Naive thymus-derived CD8-positive, alpha-beta T cell (primary cell): ENCODE measurements at regions not wholly inside any gene's neighbourhood (a gene's known extent, or its start where the extent isn't known, plus 50 kb on each side); places are given as distances from the start of the nearest gene placed in this dataset.

Experiments used
- ATAC-seq, 2 donors: fragments of 150-1000 bp; cut with Tn5 transposase in 1 of 2; sonication (Bioruptor Pico), chemical (Tn5 transposase) in 1 of 2; 1 replicate in 1 of 2; 2 replicates in 1 of 2; pipeline ENCODE4 v1.10.0; 2021; ENCODE audit warnings: mild to moderate bottlenecking in 2 of 2, moderate library complexity in 2 of 2
- POLR2A ChIA-PET: fragments of 350-600 bp; sonication (Branson Sonifier 250); formaldehyde crosslinking; loops from one replicate; lab custom pipeline; 2021; ENCODE audit warnings: antibody characterized with exemption; lab: Charles Lee
- DNase-seq, 10 donors: peaks; one replicate each; pipeline versions ENCODE4 v3.0.0 to v3.0.0-alpha.2; 2020 to 2022
- H3K27ac Mint-ChIP-seq, 10 donors: one replicate each; pipeline ENCODE4 v1.8.0; 2020 to 2022; ENCODE audit warnings: mild to moderate bottlenecking in 10 of 10, mixed read lengths in 10 of 10, moderate library complexity in 4 of 10, inconsistent platforms in 1 of 10
- H3K27me3 Mint-ChIP-seq, 5 donors: one replicate each; pipeline ENCODE4 v1.8.0; 2021 to 2022; ENCODE audit warnings: mixed read lengths in 5 of 5
- H3K36me3 Mint-ChIP-seq, 3 donors: one replicate each; pipeline ENCODE4 v1.8.0; 2020 to 2022; ENCODE audit warnings: mixed read lengths in 3 of 3, mild to moderate bottlenecking in 2 of 3, inconsistent platforms in 1 of 3
- H3K4me1 Mint-ChIP-seq, 4 donors: one replicate each; pipeline ENCODE4 v1.8.0; 2021 to 2022; ENCODE audit warnings: mixed read lengths in 4 of 4
- H3K4me3 Mint-ChIP-seq, 10 donors: one replicate each; pipeline ENCODE4 v1.8.0; 2020 to 2022; ENCODE audit warnings: mild to moderate bottlenecking in 10 of 10, mixed read lengths in 10 of 10, moderate library complexity in 6 of 10, inconsistent platforms in 1 of 10
- H3K9me3 Mint-ChIP-seq, 9 donors: one replicate each; pipeline ENCODE4 v1.8.0; 2020 to 2022; ENCODE audit warnings: mixed read lengths in 9 of 9, mild to moderate bottlenecking in 3 of 9, inconsistent platforms in 1 of 9, moderate library complexity in 1 of 9

GRCh38 chr13:46992383-46992952 lies 95.6 kb upstream of the HTR2A start:
- H3K4me3 Mint-ChIP-seq, result no peak overlapping the region
- H3K27me3 Mint-ChIP-seq, result peaks cover 1 to 30% (median 10%) of the 10 kb centered on the region in 5 donors
- DNase-seq (no peak), ATAC-seq (no peak)
- POLR2A ChIA-PET, result no interaction called here
- H3K4me1 Mint-ChIP-seq, result peaks cover 0 to 8% (median 0%) of the 10 kb centered on the region in 4 donors
- H3K36me3 Mint-ChIP-seq, result no peaks in the 10 kb centered on the region
- H3K9me3 Mint-ChIP-seq, result no peaks in the 10 kb centered on the region
- H3K27ac Mint-ChIP-seq, result no peak overlapping the region

- Mint-ChIP-seq H3K9me3 (peaks cover 0 to 3% (median 0%) of the 10 kb centered on the region in 9 donors), H3K4me3 (peak overlapping the region in 1 of 10 donors; percentile 11), H3K27me3 (peaks cover 1 to 12% (median 4%) of the 10 kb centered on the region in 5 donors), H3K36me3 (no peaks in the 10 kb centered on the region), H3K27ac (no peak overlapping the region), H3K4me1 (peaks cover 2 to 22% (median 12%) of the 10 kb centered on the region in 4 donors)
- peak in 1 of 2 donors; percentile 35 for ATAC-seq
- DNase-seq, result no peak
- POLR2A ChIA-PET, result no interaction called here
Observed at GRCh38 chr13:46983881-46984280, 87.0 kb upstream of the HTR2A start.

- H3K4me3 Mint-ChIP-seq, result peak overlapping the region in 1 of 10 donors; percentile 36
- H3K9me3 Mint-ChIP-seq, result peaks cover 0 to 3% (median under 1%) of the 10 kb centered on the region in 9 donors
- DNase-seq, result peak in 1 of 10 donors; percentile 7
- POLR2A ChIA-PET, result no interaction called here
- H3K27ac Mint-ChIP-seq, result no peak overlapping the region
- H3K4me1 Mint-ChIP-seq, result peaks cover 2 to 22% (median 12%) of the 10 kb centered on the region in 4 donors
- peaks cover 0 to 6% (median 1%) of the 10 kb centered on the region in 5 donors for H3K27me3 Mint-ChIP-seq
- ATAC-seq, result peak; percentile 39 to 50
- H3K36me3 Mint-ChIP-seq, result peaks cover 0 to under 1% (median 0%) of the 10 kb centered on the region in 3 donors
Observed at GRCh38 chr13:46982856-46983582, 86.2 kb upstream of the HTR2A start.

GRCh38 chr13:46975173-46975572 lies 78.3 kb upstream of the HTR2A start:
- DNase-seq (no peak), ATAC-seq (no peak)
- Mint-ChIP-seq H3K36me3 (peaks cover 0 to 24% (median 0%) of the 10 kb centered on the region in 3 donors), H3K4me1 (no peaks in the 10 kb centered on the region), H3K27ac (no peak overlapping the region), H3K9me3 (peaks cover 12 to 49% (median 23%) of the 10 kb centered on the region in 9 donors), H3K27me3 (peaks cover 0 to 25% (median 3%) of the 10 kb centered on the region in 5 donors), H3K4me3 (no peak overlapping the region)
- POLR2A ChIA-PET, result no interaction called here

- peaks cover 1 to 11% (median 6%) of the 10 kb centered on the region in 5 donors for H3K27me3 Mint-ChIP-seq
- no peak overlapping the region for H3K27ac Mint-ChIP-seq
- POLR2A ChIA-PET, result no interaction called here
- peaks cover 0 to 9% (median 1%) of the 10 kb centered on the region in 9 donors for H3K9me3 Mint-ChIP-seq
- H3K4me3 Mint-ChIP-seq, result no peak overlapping the region
- peaks cover 0 to 5% (median 0%) of the 10 kb centered on the region in 4 donors for H3K4me1 Mint-ChIP-seq
- ATAC-seq, result no peak
- H3K36me3 Mint-ChIP-seq, result peaks cover 0 to 4% (median 0%) of the 10 kb centered on the region in 3 donors
- DNase-seq, result no peak
Observed at GRCh38 chr13:46968450-46968849, 71.6 kb upstream of the HTR2A start.

GRCh38 chr13:46964789-46965527 lies 68.1 kb upstream of the HTR2A start:
- H3K27ac Mint-ChIP-seq, result no peak overlapping the region
- peaks cover 0 to 4% (median 2%) of the 10 kb centered on the region in 5 donors for H3K27me3 Mint-ChIP-seq
- H3K4me3 Mint-ChIP-seq, result no peak overlapping the region
- POLR2A ChIA-PET, result no interaction called here
- ATAC-seq, result no peak
- H3K36me3 Mint-ChIP-seq, result no peaks in the 10 kb centered on the region
- DNase-seq, result no peak
- peaks cover 0 to 5% (median 0%) of the 10 kb centered on the region in 4 donors for H3K4me1 Mint-ChIP-seq
- H3K9me3 Mint-ChIP-seq, result peaks cover 0 to 1% (median 0%) of the 10 kb centered on the region in 9 donors

- POLR2A ChIA-PET, result no interaction called here
Observed at GRCh38 chr13:46963904-46964303, 67.1 kb upstream of the HTR2A start.

GRCh38 chr13:46962281-46962941 lies 65.6 kb upstream of the HTR2A start:
- DNase-seq, result no peak
- POLR2A ChIA-PET, result interaction anchor here (0.8 kb wide), 1 partner anchor 171 kb away, joined by 3 read pairs; no protein-coding TSS in a partner anchor
- Mint-ChIP-seq H3K27me3 (peaks cover 0 to 18% (median 1%) of the 10 kb centered on the region in 5 donors), H3K36me3 (no peaks in the 10 kb centered on the region), H3K9me3 (no peaks in the 10 kb centered on the region), H3K27ac (no peak overlapping the region), H3K4me3 (no peak overlapping the region), H3K4me1 (no peaks in the 10 kb centered on the region)
- ATAC-seq, result no peak

More at GRCh38 chr13:46963904-46964303, 67.1 kb upstream of the HTR2A start:
- no peaks in the 10 kb centered on the region for H3K36me3 Mint-ChIP-seq
- H3K4me3 Mint-ChIP-seq, result no peak overlapping the region
- H3K27ac Mint-ChIP-seq, result no peak overlapping the region
- no peaks in the 10 kb centered on the region for H3K9me3 Mint-ChIP-seq
- H3K4me1 Mint-ChIP-seq, result peaks cover 0 to 5% (median 0%) of the 10 kb centered on the region in 4 donors
- DNase-seq, result no peak
- H3K27me3 Mint-ChIP-seq, result peaks cover 0 to 7% (median 0%) of the 10 kb centered on the region in 5 donors
- ATAC-seq, result no peak

- no peaks in the 10 kb centered on the region for H3K9me3 Mint-ChIP-seq
- POLR2A ChIA-PET, result no interaction called here
- no peak overlapping the region for H3K4me3 Mint-ChIP-seq
- H3K27ac Mint-ChIP-seq, result no peak overlapping the region
- H3K4me1 Mint-ChIP-seq, result no peaks in the 10 kb centered on the region
- ATAC-seq (no peak), DNase-seq (no peak)
- H3K36me3 Mint-ChIP-seq, result no peaks in the 10 kb centered on the region
- H3K27me3 Mint-ChIP-seq, result peaks cover 0 to 18% (median 1%) of the 10 kb centered on the region in 5 donors
Observed at GRCh38 chr13:46961719-46962118, 64.9 kb upstream of the HTR2A start.

- H3K36me3 Mint-ChIP-seq, result no peaks in the 10 kb centered on the region
- peaks cover 0 to 11% (median 1%) of the 10 kb centered on the region in 5 donors for H3K27me3 Mint-ChIP-seq
- H3K4me3 Mint-ChIP-seq, result peak overlapping the region in 1 of 10 donors; percentile 26
- no peak overlapping the region for H3K27ac Mint-ChIP-seq
- POLR2A ChIA-PET, result no interaction called here
- DNase-seq (no peak), ATAC-seq (no peak)
- H3K4me1 Mint-ChIP-seq, result peaks cover 0 to 10% (median 0%) of the 10 kb centered on the region in 4 donors
- H3K9me3 Mint-ChIP-seq, result no peaks in the 10 kb centered on the region
Observed at GRCh38 chr13:46953941-46954340, 57.1 kb upstream of the HTR2A start.

GRCh38 chr13:46953331-46953730 lies 56.5 kb upstream of the HTR2A start:
- H3K4me3 Mint-ChIP-seq, result no peak overlapping the region
- H3K4me1 Mint-ChIP-seq, result peaks cover 0 to 10% (median 0%) of the 10 kb centered on the region in 4 donors
- ATAC-seq (no peak), DNase-seq (no peak)
- POLR2A ChIA-PET, result no interaction called here
- no peak overlapping the region for H3K27ac Mint-ChIP-seq
- no peaks in the 10 kb centered on the region for H3K9me3 Mint-ChIP-seq
- H3K27me3 Mint-ChIP-seq, result peaks cover 0 to 6% (median 1%) of the 10 kb centered on the region in 5 donors
- H3K36me3 Mint-ChIP-seq, result no peaks in the 10 kb centered on the region

- H3K36me3 Mint-ChIP-seq, result no peaks in the 10 kb centered on the region
- H3K4me1 Mint-ChIP-seq, result peaks cover 0 to 10% (median 0%) of the 10 kb centered on the region in 4 donors
- no peaks in the 10 kb centered on the region for H3K9me3 Mint-ChIP-seq
- no peak overlapping the region for H3K27ac Mint-ChIP-seq
- POLR2A ChIA-PET, result no interaction called here
- no peak for DNase-seq
- ATAC-seq, result no peak
- H3K27me3 Mint-ChIP-seq, result peaks cover 0 to 6% (median 0%) of the 10 kb centered on the region in 5 donors
- H3K4me3 Mint-ChIP-seq, result no peak overlapping the region
Observed at GRCh38 chr13:46951516-46951915, 54.7 kb upstream of the HTR2A start.
